ENCODE measurements at regions not wholly inside any gene's neighbourhood (a gene's known extent, or its start where the extent isn't known, plus 50 kb on each side); places are given as distances from the start of the nearest gene placed in this dataset.
"Not testable (repeated sequence)": the region's sequence is repeated elsewhere in the genome, so short reads cannot be mapped to it uniquely, and the experiment has no call there.

DNA sequence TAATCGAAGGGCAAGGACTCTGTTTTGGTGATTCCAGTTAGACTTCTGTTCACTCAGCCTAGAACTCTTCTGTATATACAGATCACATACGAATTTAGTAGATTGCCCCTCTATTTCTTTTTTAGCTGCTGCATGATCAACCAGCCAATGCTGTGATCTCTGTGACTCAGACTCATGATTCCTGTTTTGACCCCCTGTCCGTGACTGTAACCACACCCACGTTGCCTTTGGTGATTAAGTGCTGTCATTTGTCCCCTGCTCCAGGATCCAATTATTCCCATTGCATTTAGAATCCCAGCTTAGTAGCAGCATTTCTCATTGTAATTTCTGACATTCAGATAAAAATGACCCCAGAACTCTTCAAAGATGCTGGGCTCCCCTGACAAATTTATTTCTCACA is 545.7 kb downstream of the NPIPA7 start:
- no peak overlapping the region for H3K9ac ChIP-seq (ENCODE audit: low read depth, low read length)
- H3K36me3 ChIP-seq (ENCODE audit: insufficient read depth, low read length) = no peaks in the 10 kb centered on the region
- H3K4me3 ChIP-seq (ENCODE audit: low read length) = no peak overlapping the region
- no peak overlapping the region for H3K27ac ChIP-seq (ENCODE audit: low read depth, low read length)
- WGBS = 71% methylated on average over 4 of the region's 4 CpGs
- H3K9me3 ChIP-seq (ENCODE audit: insufficient read depth, low read depth, low read length) = no peaks in the 10 kb centered on the region
- H3K4me1 ChIP-seq (ENCODE audit: insufficient read depth, low read length) = no peaks in the 10 kb centered on the region
- H3K27me3 ChIP-seq (ENCODE audit: insufficient read depth, low read length) = no peaks in the 10 kb centered on the region

DNA sequence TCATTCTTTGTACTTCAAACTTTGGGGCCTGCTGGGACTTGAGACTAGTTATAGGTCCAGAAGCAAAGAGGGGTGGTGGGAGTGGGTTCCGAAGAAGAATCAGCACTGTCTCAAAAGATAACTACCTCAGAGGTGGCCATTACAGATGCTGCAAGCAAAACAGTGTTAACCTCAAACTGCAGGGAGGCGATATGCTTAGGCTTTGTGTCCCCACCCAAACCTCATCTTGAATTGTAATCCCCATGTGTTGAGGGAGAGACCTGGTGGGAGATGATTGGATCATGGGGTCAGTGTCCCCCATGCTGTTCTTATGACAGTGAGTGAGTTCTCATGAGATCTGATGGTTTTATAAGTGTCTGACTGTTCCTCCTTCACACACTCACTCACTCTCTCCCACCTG is 545.3 kb downstream of the XYLT1 start:
- H3K9me3 ChIP-seq (ENCODE audit: insufficient read depth, low read depth, low read length) = no peaks in the 10 kb centered on the region
- no peaks in the 10 kb centered on the region for H3K27me3 ChIP-seq (ENCODE audit: insufficient read depth, low read length)
- H3K9ac ChIP-seq (ENCODE audit: low read depth, low read length) = no peak overlapping the region
- no peak overlapping the region for H3K27ac ChIP-seq (ENCODE audit: low read depth, low read length)
- WGBS = 100% methylated on average over 2 of the region's 2 CpGs
- no peaks in the 10 kb centered on the region for H3K36me3 ChIP-seq (ENCODE audit: insufficient read depth, low read length)
- H3K4me1 ChIP-seq (ENCODE audit: insufficient read depth, low read length) = no peaks in the 10 kb centered on the region
- H3K4me3 ChIP-seq (ENCODE audit: low read length) = no peak overlapping the region

DNA sequence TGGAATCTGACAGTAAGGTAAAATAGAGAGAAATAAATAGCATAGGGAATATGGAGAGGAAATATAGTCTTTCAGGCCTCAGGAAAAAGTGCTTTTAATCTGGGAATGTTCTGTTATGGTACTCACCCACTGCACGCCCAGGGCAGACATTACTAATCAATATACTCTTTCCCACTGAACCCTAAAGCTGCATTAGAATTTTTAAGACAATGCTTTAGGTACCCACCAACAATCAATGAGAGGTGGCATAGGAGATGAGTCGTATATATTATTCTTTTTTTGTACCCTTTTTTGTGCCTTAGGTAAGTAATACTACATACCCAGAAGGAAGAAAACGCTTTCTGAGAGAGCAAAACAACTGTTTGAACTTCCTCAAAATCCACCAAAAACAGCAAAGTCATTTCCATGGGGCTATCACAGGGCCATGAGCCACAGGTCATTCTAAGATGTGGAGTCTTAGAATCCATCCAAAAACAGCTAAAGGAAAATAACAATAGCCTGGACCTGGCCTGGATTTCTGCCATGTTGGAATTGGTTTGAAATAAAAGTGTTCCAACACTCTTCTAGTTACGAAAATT is 542.1 kb downstream of the XYLT1 start:
- WGBS = 95% methylated on average over 3 of the region's 4 CpGs
- Histone ChIP-seq H3K27ac (ENCODE audit: low read depth, low read length) (no peak overlapping the region), H3K9ac (ENCODE audit: low read depth, low read length) (no peak overlapping the region), H3K9me3 (ENCODE audit: insufficient read depth, low read depth, low read length) (no peaks in the 10 kb centered on the region), H3K27me3 (ENCODE audit: insufficient read depth, low read length) (no peaks in the 10 kb centered on the region), H3K4me3 (ENCODE audit: low read length) (no peak overlapping the region), H3K4me1 (ENCODE audit: insufficient read depth, low read length) (no peaks in the 10 kb centered on the region), H3K36me3 (ENCODE audit: insufficient read depth, low read length) (no peaks in the 10 kb centered on the region)

DNA sequence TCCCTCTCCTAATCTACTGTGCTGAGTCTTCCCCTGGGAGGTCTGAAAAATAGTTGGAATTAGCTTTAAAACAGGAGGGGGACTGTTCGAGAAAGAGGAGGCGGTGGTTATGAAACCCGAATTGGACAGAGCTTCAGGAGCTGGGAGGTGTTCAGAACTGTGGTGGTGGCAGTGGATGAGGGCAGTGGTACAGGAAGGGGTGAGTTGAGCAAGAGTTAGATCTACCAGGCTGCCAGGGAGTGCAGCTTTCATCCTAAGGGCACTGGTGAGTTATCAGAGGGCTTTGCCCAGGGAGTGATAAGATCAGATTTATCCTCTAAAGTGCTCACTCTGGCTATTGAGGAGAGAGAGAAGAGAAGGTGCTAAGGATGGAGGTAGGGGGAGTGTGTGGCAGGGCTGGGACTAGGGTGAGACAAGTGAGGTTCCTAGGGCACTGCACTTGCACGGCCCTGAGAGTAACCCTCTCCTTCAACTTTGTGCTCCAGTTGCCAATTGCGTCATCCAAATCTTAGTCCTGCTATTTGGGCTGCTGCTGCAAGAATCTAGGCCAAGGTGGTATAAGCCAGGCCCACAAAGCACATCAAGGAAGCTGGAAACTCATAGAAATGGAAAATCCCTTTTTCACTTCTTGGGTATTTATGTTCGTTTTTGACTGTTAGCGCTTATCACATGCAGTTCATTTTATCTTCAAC is 540.3 kb downstream of the XYLT1 start:
- Histone ChIP-seq H3K9me3 (ENCODE audit: insufficient read depth, low read depth, low read length) (no peaks in the 10 kb centered on the region), H3K27ac (ENCODE audit: low read depth, low read length) (no peak overlapping the region), H3K4me3 (ENCODE audit: low read length) (no peak overlapping the region), H3K9ac (ENCODE audit: low read depth, low read length) (no peak overlapping the region), H3K4me1 (ENCODE audit: insufficient read depth, low read length) (no peaks in the 10 kb centered on the region), H3K27me3 (ENCODE audit: insufficient read depth, low read length) (no peaks in the 10 kb centered on the region), H3K36me3 (ENCODE audit: insufficient read depth, low read length) (no peaks in the 10 kb centered on the region)
- 94% methylated on average over 6 of the region's 7 CpGs for WGBS

DNA sequence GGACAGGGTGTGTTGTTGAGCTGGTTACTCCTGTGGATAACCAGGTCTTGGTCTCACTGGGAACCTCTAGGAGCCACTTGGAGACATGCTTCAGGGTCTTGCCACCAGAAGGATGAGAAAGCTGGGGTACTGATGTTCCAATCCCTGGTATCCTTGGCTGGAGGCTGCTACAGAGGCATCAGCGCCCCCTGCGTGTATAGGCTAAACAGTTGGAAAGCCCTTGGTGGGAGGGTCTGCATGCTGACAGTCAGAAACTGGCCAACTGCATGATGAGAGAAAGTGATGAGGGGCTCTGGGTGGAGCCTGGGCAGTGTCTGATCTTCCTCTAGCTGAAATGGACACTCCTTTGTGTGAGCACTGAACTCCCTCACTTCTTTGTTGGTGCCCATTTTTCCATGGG is 536.9 kb downstream of the XYLT1 start:
- 79% methylated on average over 2 of the region's 2 CpGs for WGBS

DNA sequence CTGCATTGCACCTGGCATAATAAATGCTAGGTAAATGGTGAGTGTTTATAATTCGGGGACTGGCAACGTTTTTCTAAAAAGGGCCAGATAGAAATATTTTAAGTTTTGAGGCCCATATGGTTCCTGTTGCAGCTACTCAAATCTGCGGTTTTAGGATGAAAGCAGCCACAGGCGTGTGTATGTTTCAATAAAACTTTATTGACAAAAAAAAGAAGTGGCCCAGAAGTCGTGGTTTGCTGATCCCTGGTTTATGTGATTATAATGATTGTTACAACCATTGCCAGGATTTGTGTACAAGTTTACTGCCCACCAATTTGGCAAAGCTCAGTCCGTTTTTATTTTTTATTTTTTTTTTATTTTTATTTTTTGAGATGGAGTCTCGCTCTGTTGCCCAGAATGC is 536.1 kb downstream of the XYLT1 start:
- Histone ChIP-seq H3K4me1 (ENCODE audit: insufficient read depth, low read length) (peaks cover 18% of the 10 kb centered on the region), H3K36me3 (ENCODE audit: insufficient read depth, low read length) (no peaks in the 10 kb centered on the region), H3K9me3 (ENCODE audit: insufficient read depth, low read depth, low read length) (no peaks in the 10 kb centered on the region), H3K9ac (ENCODE audit: low read depth, low read length) (no peak overlapping the region), H3K27ac (ENCODE audit: low read depth, low read length) (no peak overlapping the region), H3K27me3 (ENCODE audit: insufficient read depth, low read length) (no peaks in the 10 kb centered on the region), H3K4me3 (ENCODE audit: low read length) (no peak overlapping the region)
- 97% methylated on average over 6 of the region's 7 CpGs for WGBS

More for the DNA sequence above, 536.9 kb downstream of the XYLT1 start:
- Histone ChIP-seq H3K27ac (ENCODE audit: low read depth, low read length) (no peak overlapping the region), H3K36me3 (ENCODE audit: insufficient read depth, low read length) (no peaks in the 10 kb centered on the region), H3K9me3 (ENCODE audit: insufficient read depth, low read depth, low read length) (no peaks in the 10 kb centered on the region), H3K4me1 (ENCODE audit: insufficient read depth, low read length) (peaks cover 12% of the 10 kb centered on the region; the same call in 1 of the 2 replicates), H3K4me3 (ENCODE audit: low read length) (no peak overlapping the region), H3K27me3 (ENCODE audit: insufficient read depth, low read length) (no peaks in the 10 kb centered on the region), H3K9ac (ENCODE audit: low read depth, low read length) (no peak overlapping the region)

DNA sequence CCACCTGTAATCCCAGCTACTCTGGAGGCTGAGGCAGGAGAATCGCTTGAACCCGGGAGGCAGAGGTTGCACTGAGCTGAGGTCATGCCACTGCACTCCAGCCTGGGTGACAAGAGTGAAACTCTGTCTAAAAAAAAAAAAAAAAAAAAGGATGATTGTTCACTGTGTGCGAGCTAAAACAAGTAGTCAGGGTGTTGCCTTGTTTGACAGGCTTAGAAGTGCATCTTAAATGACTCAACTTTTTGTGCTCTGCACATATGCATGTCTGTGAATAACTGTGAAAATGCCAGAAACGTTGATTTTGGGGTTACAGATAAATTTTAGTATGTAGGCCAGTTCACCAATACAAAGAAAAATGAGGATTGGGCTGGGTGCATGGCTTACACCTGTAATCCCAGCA is 534.9 kb downstream of the XYLT1 start:
- 95% methylated on average over 4 of the region's 4 CpGs for WGBS
- not testable (repeated sequence) for H3K9me3 ChIP-seq (ENCODE audit: insufficient read depth, low read depth, low read length); H3K27me3 ChIP-seq (ENCODE audit: insufficient read depth, low read length); H3K36me3 ChIP-seq (ENCODE audit: insufficient read depth, low read length); H3K27ac ChIP-seq (ENCODE audit: low read depth, low read length); H3K4me3 ChIP-seq (ENCODE audit: low read length); H3K9ac ChIP-seq (ENCODE audit: low read depth, low read length)
- peaks cover 24% of the 10 kb centered on the region for H3K4me1 ChIP-seq (ENCODE audit: insufficient read depth, low read length)

DNA sequence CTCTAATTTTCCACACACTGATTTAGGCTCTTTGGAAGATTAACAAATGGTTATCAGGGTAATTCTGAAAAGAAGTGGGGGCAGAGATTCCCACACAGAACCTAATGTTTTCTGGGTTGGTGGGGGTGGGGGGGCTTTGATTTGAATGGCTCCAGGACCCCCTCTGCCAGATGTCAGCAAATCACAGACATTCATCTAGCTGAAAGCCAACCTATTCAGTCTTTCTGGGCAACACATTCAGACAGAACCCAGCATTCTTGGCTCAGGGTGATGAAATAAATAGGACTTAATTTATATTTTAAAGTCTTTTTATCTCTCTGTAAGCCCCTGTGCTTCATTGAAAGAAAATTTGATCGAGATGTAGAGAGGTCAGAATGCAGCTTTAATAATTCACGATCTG is 533.2 kb downstream of the XYLT1 start:
- no peak overlapping the region for H3K27ac ChIP-seq (ENCODE audit: low read depth, low read length)
- H3K27me3 ChIP-seq (ENCODE audit: insufficient read depth, low read length) = no peaks in the 10 kb centered on the region
- no peaks in the 10 kb centered on the region for H3K36me3 ChIP-seq (ENCODE audit: insufficient read depth, low read length)
- 92% methylated on average over 2 of the region's 2 CpGs for WGBS
- H3K9ac ChIP-seq (ENCODE audit: low read depth, low read length) = no peak overlapping the region
- H3K9me3 ChIP-seq (ENCODE audit: insufficient read depth, low read depth, low read length) = no peaks in the 10 kb centered on the region
- no peak overlapping the region for H3K4me3 ChIP-seq (ENCODE audit: low read length)
- H3K4me1 ChIP-seq (ENCODE audit: insufficient read depth, low read length) = peaks cover 28% of the 10 kb centered on the region

DNA sequence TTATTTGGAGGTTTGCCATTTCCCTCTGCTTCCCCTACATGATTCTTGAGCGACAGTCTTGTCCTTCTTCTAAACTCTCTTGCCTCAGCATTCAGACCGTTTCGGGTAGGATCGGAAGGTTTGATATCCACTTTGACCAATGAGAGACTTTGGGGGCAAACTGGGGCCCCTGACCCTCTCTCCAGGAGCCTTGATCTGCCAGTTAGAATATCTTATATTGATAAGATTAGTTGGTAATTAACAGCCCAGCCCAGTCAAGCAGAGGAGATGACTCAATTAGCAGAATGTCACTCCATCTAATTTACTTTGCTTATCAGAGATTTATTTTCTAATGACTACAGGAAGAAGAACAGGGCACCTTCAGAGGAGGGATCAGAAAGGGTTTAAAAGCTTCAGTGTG is 532.8 kb downstream of the XYLT1 start:
- Histone ChIP-seq H3K9ac (ENCODE audit: low read depth, low read length) (no peak overlapping the region), H3K27me3 (ENCODE audit: insufficient read depth, low read length) (no peaks in the 10 kb centered on the region), H3K27ac (ENCODE audit: low read depth, low read length) (no peak overlapping the region), H3K4me3 (ENCODE audit: low read length) (no peak overlapping the region), H3K4me1 (ENCODE audit: insufficient read depth, low read length) (peaks cover 30% of the 10 kb centered on the region), H3K36me3 (ENCODE audit: insufficient read depth, low read length) (no peaks in the 10 kb centered on the region), H3K9me3 (ENCODE audit: insufficient read depth, low read depth, low read length) (no peaks in the 10 kb centered on the region)
- WGBS = 84% methylated on average over 4 of the region's 4 CpGs

DNA sequence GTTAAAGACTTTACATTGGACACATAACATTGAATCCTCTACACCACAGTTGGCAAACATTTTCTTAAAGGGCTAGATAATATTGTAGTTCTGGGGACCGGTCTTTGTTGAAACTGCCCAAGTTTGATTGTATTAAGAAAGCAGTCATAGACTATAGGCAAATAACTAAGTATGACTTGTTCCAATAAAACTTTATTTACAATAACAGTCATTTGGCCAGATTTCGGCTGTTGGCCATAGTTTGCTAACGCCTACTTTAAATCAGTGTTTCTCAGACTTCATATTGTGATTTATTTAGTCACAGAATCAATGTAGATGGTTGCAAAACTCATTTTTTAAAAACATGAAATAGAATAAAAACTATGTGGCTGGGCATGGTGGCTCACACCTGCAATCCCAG is 531.8 kb downstream of the XYLT1 start:
- H3K27ac ChIP-seq (ENCODE audit: low read depth, low read length) = no peak overlapping the region
- no peaks in the 10 kb centered on the region for H3K9me3 ChIP-seq (ENCODE audit: insufficient read depth, low read depth, low read length)
- no peaks in the 10 kb centered on the region for H3K36me3 ChIP-seq (ENCODE audit: insufficient read depth, low read length)
- WGBS = 100% methylated on average over 2 of the region's 3 CpGs
- no peaks in the 10 kb centered on the region for H3K27me3 ChIP-seq (ENCODE audit: insufficient read depth, low read length)
- no peak overlapping the region for H3K4me3 ChIP-seq (ENCODE audit: low read length)
- H3K4me1 ChIP-seq (ENCODE audit: insufficient read depth, low read length) = peaks cover 40% of the 10 kb centered on the region
- no peak overlapping the region for H3K9ac ChIP-seq (ENCODE audit: low read depth, low read length)

DNA sequence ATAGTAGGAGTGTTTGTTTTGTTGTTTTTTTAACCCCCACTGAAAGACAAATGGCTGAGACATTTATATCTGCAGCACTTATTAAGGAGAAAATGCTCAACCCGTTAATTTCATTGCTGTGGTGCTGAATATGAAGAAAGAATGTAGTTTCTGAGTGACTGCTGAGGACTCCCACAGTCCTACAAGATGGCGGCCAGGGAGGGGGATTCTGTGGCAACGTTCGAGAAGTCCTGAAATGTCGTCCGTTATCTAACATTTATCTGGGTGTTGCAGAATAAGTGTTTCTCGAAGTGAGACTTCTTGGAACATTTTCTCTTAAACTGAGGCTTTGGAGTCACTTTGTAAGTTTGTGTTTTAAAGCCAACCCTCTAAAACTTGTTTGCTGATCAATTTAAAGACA is 530.4 kb downstream of the XYLT1 start:
- H3K27me3 ChIP-seq (ENCODE audit: insufficient read depth, low read length) = no peaks in the 10 kb centered on the region
- H3K4me3 ChIP-seq (ENCODE audit: low read length) = peak overlapping the region; percentile 33
- peak overlapping the region; percentile 54 for H3K9ac ChIP-seq (ENCODE audit: low read depth, low read length)
- H3K27ac ChIP-seq (ENCODE audit: low read depth, low read length) = peak overlapping the region; percentile 57; the same call in 1 of the 2 replicates
- H3K4me1 ChIP-seq (ENCODE audit: insufficient read depth, low read length) = peaks cover 46% of the 10 kb centered on the region
- no peaks in the 10 kb centered on the region for H3K9me3 ChIP-seq (ENCODE audit: insufficient read depth, low read depth, low read length)
- H3K36me3 ChIP-seq (ENCODE audit: insufficient read depth, low read length) = no peaks in the 10 kb centered on the region
- WGBS = 48% methylated on average over 7 of the region's 7 CpGs

DNA sequence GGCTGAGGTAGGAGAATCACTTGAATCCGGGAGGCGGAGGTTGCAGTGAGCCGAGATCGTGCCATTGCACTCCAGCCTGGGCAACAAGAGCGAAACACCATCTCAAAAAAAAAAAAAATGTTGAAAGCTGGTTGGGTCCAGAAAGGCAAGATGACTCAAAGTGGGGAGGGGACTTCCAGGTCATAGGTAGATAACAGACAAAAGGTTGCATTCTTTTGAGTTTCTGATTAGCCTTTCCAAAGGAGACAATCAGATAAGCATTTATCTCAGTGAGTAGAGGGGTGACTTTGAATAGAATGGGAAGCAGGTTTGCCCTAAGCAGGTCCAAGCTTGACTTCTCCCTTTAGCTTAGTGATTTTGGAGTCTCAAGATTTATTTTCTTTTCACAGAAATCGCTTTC is 527.9 kb downstream of the XYLT1 start:
- H3K27me3 ChIP-seq (ENCODE audit: insufficient read depth, low read length); H3K9me3 ChIP-seq (ENCODE audit: insufficient read depth, low read depth, low read length); H3K9ac ChIP-seq (ENCODE audit: low read depth, low read length); H3K4me3 ChIP-seq (ENCODE audit: low read length); H3K36me3 ChIP-seq (ENCODE audit: insufficient read depth, low read length): not testable (repeated sequence)
- peaks cover 43% of the 10 kb centered on the region for H3K4me1 ChIP-seq (ENCODE audit: insufficient read depth, low read length)
- 83% methylated on average over 6 of the region's 6 CpGs for WGBS
- peak overlapping the region; percentile 29; the same call in 1 of the 2 replicates for H3K27ac ChIP-seq (ENCODE audit: low read depth, low read length)

Data from HUES64 (cell line).